ENCODE measurements at regions not wholly inside any gene's neighbourhood (a gene's known extent, or its start where the extent isn't known, plus 50 kb on each side); places are given as distances from the start of the nearest gene placed in this dataset.

DNA sequence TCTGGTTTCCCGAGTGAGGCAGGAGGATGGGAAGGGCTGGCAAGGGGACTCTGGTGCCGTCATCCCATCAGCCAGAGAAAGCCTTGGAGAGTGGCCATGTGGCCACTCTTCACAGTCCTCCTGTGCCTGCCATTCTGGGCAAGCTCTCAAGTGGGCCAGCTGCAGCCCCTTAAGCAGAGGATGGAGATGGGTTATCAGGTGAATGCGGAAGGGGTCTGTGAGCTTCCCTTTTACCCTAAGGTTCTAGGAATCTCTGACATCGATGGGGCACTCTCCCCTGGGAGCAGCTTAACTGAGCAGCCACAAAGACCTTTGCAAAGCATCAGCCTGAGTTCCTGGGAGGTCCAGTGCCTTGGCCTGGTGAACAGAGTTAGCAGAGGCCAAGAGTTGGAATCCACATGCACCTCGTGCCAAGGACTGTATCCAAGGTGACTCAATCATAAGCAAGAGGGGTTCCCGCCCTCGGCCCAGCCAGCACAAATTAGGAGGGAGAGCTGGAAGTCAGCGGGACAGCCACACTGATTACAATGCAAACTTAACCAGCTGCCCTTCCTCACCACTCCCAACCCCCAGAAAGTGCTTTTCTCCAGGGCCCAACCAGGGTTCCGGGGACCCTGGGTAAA is 193.6 kb downstream of the BUD13 start:
- Histone ChIP-seq H3K4me1 (ENCODE audit: insufficient read depth) (peaks cover 26% of the 10 kb centered on the region), H3K27me3 (ENCODE audit: insufficient read depth) (peaks cover 81% of the 10 kb centered on the region), H2AFZ (peak overlapping the region; percentile 98), H3K27ac (ENCODE audit: low read depth) (no peak overlapping the region), H4K20me1 (replicated peaks; ENCODE audit: insufficient read depth) (peaks cover 3% of the 10 kb centered on the region), H3K4me2 (peak overlapping the region; percentile 96), H3K9me2 (ENCODE audit: insufficient read depth) (no peaks in the 10 kb centered on the region), H3K79me2 (replicated peaks; ENCODE audit: insufficient read depth) (no peaks in the 10 kb centered on the region), H3K36me3 (ENCODE audit: insufficient read depth) (no peaks in the 10 kb centered on the region), H3F3A (replicated peaks; ENCODE audit: low read depth) (0 out of 2 replicates have a peak, but pooled peaks cover 11% of the 10 kb centered on the region), H3K4me3 (peak overlapping the region; percentile 70)
- Mint-ChIP-seq H3K27ac (no peak overlapping the region), H3K36me3 (ENCODE audit: low read depth) (no peaks in the 10 kb centered on the region), H3K4me1 (peaks cover 32% of the 10 kb centered on the region), H3K27me3 (ENCODE audit: insufficient read depth, low read depth, poor library complexity) (peaks cover 79% of the 10 kb centered on the region), H3K9me3 (no peaks in the 10 kb centered on the region), H3K4me3 (peak overlapping the region; percentile 71)
- ATAC-seq = peak; percentile 5
- TF ChIP-seq ZNF331 (CRISPR knock-in tag; IDR thresholded peaks at IDR 0.05; ENCODE audit: low read depth) = no peak
- no peak for TF ChIP-seq EZH2 (IDR thresholded peaks at IDR 0.05; ENCODE audit: low read depth, unreplicated experiment)
- peak; percentile 52 for DNase-seq (ENCODE audit: low spot score)

DNA sequence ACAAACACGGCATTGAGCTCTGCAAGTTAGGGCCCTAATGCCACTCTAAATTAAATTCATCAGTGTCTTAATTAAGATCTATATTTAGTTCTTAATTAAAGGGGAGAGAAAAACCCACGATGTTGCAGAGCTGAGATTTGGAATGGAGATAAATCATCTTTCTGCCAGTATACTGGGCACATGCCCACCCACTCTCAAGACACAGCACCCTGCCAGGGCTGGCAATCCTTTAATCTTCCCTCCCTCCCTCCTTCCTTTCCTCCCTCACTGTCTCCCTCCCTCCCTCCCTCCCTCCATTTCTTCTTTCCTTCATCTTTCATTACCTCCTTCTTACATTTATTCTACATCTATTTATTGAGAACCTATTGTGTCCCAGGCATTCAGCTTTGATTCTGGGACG is 194.8 kb downstream of the BUD13 start:
- H3K4me3 ChIP-seq = no peak overlapping the region
- no peaks in the 10 kb centered on the region for H3K79me2 ChIP-seq (replicated peaks; ENCODE audit: insufficient read depth)
- H3K36me3 Mint-ChIP-seq (ENCODE audit: low read depth) = no peaks in the 10 kb centered on the region
- no peak overlapping the region for H3K4me2 ChIP-seq
- no peak overlapping the region for H3K4me3 Mint-ChIP-seq
- no peak overlapping the region for H3K27ac Mint-ChIP-seq
- no peaks in the 10 kb centered on the region for H3K36me3 ChIP-seq (ENCODE audit: insufficient read depth)
- 0 out of 2 replicates have a peak, but pooled peaks cover 11% of the 10 kb centered on the region for H3F3A ChIP-seq (replicated peaks; ENCODE audit: low read depth)
- no peak overlapping the region for H3K27ac ChIP-seq (ENCODE audit: low read depth)
- DNase-seq (ENCODE audit: low spot score) (no peak), ATAC-seq (no peak)
- peaks cover 69% of the 10 kb centered on the region for H3K27me3 ChIP-seq (ENCODE audit: insufficient read depth)
- H3K9me3 Mint-ChIP-seq = no peaks in the 10 kb centered on the region
- no peak overlapping the region for H2AFZ ChIP-seq
- peaks cover 3% of the 10 kb centered on the region for H4K20me1 ChIP-seq (replicated peaks; ENCODE audit: insufficient read depth)
- no peaks in the 10 kb centered on the region for H3K9me2 ChIP-seq (ENCODE audit: insufficient read depth)
- peaks cover 32% of the 10 kb centered on the region for H3K4me1 Mint-ChIP-seq
- peaks cover 26% of the 10 kb centered on the region for H3K4me1 ChIP-seq (ENCODE audit: insufficient read depth)
- H3K27me3 Mint-ChIP-seq (ENCODE audit: insufficient read depth, low read depth, poor library complexity) = peaks cover 67% of the 10 kb centered on the region
- TF ChIP-seq EZH2phosphoT487 (IDR thresholded peaks at IDR 0.05; ENCODE audit: unreplicated experiment) (no peak), CREB1 (CRISPR knock-in tag; IDR thresholded peaks at IDR 0.05; ENCODE audit: low read depth) (no peak), NANOG (IDR thresholded peaks at IDR 0.05; ENCODE audit: borderline replicate concordance) (no peak), POLR2AphosphoS5 (IDR thresholded peaks at IDR 0.05; ENCODE audit: low read depth) (no peak), ZNF331 (CRISPR knock-in tag; IDR thresholded peaks at IDR 0.05; ENCODE audit: low read depth) (no peak)
- TF ChIP-seq, protein P1, sequence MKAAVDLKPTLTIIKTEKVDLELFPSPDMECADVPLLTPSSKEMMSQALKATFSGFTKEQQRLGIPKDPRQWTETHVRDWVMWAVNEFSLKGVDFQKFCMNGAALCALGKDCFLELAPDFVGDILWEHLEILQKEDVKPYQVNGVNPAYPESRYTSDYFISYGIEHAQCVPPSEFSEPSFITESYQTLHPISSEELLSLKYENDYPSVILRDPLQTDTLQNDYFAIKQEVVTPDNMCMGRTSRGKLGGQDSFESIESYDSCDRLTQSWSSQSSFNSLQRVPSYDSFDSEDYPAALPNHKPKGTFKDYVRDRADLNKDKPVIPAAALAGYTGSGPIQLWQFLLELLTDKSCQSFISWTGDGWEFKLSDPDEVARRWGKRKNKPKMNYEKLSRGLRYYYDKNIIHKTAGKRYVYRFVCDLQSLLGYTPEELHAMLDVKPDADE (IDR thresholded peaks at IDR 0.05) = no peak
- TF ChIP-seq, protein P2, sequence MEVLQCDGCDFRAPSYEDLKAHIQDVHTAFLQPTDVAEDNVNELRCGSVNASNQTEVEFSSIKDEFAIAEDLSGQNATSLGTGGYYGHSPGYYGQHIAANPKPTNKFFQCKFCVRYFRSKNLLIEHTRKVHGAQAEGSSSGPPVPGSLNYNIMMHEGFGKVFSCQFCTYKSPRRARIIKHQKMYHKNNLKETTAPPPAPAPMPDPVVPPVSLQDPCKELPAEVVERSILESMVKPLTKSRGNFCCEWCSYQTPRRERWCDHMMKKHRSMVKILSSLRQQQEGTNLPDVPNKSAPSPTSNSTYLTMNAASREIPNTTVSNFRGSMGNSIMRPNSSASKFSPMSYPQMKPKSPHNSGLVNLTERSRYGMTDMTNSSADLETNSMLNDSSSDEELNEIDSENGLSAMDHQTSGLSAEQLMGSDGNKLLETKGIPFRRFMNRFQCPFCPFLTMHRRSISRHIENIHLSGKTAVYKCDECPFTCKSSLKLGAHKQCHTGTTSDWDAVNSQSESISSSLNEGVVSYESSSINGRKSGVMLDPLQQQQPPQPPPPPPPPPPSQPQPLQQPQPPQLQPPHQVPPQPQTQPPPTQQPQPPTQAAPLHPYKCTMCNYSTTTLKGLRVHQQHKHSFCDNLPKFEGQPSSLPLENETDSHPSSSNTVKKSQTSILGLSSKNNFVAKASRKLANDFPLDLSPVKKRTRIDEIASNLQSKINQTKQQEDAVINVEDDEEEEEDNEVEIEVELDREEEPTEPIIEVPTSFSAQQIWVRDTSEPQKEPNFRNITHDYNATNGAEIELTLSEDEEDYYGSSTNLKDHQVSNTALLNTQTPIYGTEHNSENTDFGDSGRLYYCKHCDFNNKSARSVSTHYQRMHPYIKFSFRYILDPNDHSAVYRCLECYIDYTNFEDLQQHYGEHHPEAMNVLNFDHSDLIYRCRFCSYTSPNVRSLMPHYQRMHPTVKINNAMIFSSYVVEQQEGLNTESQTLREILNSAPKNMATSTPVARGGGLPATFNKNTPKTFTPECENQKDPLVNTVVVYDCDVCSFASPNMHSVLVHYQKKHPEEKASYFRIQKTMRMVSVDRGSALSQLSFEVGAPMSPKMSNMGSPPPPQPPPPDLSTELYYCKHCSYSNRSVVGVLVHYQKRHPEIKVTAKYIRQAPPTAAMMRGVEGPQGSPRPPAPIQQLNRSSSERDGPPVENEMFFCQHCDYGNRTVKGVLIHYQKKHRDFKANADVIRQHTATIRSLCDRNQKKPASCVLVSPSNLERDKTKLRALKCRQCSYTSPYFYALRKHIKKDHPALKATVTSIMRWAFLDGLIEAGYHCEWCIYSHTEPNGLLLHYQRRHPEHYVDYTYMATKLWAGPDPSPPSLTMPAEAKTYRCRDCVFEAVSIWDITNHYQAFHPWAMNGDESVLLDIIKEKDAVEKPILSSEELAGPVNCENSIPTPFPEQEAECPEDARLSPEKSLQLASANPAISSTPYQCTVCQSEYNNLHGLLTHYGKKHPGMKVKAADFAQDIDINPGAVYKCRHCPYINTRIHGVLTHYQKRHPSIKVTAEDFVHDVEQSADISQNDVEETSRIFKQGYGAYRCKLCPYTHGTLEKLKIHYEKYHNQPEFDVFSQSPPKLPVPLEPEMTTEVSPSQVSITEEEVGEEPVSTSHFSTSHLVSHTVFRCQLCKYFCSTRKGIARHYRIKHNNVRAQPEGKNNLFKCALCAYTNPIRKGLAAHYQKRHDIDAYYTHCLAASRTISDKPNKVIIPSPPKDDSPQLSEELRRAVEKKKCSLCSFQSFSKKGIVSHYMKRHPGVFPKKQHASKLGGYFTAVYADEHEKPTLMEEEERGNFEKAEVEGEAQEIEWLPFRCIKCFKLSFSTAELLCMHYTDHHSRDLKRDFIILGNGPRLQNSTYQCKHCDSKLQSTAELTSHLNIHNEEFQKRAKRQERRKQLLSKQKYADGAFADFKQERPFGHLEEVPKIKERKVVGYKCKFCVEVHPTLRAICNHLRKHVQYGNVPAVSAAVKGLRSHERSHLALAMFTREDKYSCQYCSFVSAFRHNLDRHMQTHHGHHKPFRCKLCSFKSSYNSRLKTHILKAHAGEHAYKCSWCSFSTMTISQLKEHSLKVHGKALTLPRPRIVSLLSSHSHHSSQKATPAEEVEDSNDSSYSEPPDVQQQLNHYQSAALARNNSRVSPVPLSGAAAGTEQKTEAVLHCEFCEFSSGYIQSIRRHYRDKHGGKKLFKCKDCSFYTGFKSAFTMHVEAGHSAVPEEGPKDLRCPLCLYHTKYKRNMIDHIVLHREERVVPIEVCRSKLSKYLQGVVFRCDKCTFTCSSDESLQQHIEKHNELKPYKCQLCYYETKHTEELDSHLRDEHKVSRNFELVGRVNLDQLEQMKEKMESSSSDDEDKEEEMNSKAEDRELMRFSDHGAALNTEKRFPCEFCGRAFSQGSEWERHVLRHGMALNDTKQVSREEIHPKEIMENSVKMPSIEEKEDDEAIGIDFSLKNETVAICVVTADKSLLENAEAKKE (CRISPR knock-in tag; IDR thresholded peaks at IDR 0.05) = no peak
- TF ChIP-seq, protein P3, sequence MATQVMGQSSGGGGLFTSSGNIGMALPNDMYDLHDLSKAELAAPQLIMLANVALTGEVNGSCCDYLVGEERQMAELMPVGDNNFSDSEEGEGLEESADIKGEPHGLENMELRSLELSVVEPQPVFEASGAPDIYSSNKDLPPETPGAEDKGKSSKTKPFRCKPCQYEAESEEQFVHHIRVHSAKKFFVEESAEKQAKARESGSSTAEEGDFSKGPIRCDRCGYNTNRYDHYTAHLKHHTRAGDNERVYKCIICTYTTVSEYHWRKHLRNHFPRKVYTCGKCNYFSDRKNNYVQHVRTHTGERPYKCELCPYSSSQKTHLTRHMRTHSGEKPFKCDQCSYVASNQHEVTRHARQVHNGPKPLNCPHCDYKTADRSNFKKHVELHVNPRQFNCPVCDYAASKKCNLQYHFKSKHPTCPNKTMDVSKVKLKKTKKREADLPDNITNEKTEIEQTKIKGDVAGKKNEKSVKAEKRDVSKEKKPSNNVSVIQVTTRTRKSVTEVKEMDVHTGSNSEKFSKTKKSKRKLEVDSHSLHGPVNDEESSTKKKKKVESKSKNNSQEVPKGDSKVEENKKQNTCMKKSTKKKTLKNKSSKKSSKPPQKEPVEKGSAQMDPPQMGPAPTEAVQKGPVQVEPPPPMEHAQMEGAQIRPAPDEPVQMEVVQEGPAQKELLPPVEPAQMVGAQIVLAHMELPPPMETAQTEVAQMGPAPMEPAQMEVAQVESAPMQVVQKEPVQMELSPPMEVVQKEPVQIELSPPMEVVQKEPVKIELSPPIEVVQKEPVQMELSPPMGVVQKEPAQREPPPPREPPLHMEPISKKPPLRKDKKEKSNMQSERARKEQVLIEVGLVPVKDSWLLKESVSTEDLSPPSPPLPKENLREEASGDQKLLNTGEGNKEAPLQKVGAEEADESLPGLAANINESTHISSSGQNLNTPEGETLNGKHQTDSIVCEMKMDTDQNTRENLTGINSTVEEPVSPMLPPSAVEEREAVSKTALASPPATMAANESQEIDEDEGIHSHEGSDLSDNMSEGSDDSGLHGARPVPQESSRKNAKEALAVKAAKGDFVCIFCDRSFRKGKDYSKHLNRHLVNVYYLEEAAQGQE (IDR thresholded peaks at IDR 0.05; ENCODE audit: unreplicated experiment) = no peak
